Stimulated activated CD4-positive, alpha-beta T cell treated with anti-CD3 and anti-CD28 coated beads, Interleukin-2, amount 100 ng/mL, for 24 hours (primary cell): ENCODE measurements at regions not wholly inside any gene's neighbourhood (a gene's known extent, or its start where the extent isn't known, plus 50 kb on each side); places are given as distances from the start of the nearest gene placed in this dataset.
A peak's percentile ranks its signal among the peaks of the same experiment; 100 is the strongest.
"Not testable (repeated sequence)": the region's sequence is repeated elsewhere in the genome, so short reads cannot be mapped to it uniquely, and the experiment has no call there.

Experiments
- DNase-seq, 2 donors: peaks; one replicate each; pipeline ENCODE4 v3.0.0-alpha.2; 2020

GRCh38 chr7:142698429-142698828, 50.8 kb upstream of the PRSS1 start:
- DNase-seq, result no peak

DNA sequence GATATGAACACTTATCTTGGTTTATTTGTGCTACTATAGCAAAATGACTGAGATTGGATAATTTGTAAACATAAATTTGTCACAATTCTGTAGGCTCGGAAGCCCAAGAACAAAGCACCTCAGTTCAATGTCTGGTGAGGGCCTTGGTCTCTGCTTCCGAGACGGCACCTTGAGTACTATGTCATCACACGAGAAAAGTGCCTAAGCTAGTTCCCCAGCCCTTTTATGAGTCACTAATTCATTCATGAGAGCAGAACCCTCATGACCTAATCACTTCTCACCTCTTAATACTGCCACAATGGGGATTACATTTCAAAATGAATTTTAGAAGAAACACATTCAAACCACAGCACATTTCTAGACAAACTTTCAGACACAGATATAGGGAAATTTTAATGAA, 52.0 kb upstream of the PRSS1 start:
- DNase-seq, result no peak

DNA sequence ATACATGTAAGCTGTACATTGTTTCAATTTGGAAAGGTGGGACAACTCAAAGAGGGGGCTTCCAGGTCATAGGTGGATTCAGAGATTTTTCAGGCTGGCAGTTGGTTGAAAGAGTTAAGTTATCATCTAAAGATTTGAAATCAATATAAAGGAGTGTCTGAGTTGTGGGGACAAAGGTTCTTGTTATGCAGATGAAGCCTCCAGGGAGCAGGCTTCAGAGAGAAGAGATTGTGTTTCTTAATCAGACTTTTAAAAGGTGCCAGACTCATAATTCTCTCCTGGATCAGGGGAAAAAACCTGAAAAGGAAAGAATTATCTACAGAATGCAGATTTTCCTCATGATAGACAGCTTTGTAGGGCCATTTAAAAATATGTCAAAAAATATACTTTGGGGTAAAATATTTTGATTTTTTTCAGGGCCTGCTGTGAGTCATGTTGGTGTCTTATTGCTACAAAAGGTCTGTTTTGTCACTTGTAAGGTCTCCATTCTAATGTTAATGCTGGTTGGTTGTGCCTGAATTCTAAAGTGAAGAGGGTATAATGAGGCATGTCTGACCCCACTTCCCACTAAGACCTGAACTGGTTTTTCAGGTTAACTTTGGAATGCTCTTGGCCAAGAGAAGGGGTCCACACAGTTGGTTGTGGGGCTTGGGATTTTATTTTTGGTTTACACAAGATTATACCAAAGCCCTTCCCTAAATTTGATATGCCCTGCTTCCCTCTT, 52.7 kb upstream of the PRSS1 start:
- DNase-seq, result no peak

DNA sequence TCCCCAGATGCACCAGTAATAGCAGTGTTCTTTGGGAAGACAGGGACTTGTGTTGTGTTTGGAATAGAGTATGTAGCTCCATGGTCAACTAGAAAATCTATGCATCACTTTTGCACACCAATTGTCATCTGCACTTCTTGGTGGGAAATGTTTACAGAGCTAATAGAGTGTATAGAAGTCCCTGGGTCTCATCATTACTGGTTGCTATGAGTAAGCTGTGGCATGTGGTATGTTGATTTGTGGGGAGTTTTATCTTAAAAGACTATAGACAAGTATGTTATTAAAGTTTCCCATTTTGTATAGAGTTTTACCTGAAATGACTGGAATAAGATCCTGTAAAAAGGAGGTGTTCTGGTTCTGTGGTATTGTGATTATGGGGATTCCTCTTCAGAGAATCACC, 55.4 kb upstream of the PRSS1 start:
- DNase-seq, result no peak

DNA sequence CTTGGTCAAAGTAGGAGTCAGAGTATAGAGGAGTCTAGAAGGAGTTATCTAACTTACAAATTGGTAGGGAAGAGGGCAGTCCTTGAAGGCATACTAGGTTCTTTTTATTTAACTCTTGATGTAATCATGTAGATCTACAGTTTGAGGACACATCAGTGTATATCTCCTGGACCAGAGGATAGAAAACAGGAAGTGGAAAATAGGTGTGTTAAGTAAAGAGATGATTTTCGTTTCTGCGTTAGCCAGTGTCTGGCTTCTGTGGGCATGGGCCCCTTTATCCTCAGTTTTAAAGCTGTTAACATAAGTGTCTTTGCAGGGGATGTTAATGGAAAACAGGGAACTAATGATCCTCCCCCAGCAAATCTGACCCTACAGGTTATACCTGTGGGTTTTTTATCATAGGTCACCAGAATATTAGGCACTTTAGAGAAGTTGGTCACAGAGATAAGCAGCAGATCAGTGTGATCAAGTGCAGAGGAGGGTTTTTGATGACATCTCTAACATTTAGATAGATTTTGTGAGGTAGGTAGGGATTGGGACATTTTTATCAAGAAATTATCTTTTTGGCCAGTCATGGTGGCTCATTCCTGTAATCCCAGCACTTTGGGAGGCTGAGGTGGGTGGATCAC, 58.6 kb upstream of the PRSS1 start:
- no peak for DNase-seq

DNA sequence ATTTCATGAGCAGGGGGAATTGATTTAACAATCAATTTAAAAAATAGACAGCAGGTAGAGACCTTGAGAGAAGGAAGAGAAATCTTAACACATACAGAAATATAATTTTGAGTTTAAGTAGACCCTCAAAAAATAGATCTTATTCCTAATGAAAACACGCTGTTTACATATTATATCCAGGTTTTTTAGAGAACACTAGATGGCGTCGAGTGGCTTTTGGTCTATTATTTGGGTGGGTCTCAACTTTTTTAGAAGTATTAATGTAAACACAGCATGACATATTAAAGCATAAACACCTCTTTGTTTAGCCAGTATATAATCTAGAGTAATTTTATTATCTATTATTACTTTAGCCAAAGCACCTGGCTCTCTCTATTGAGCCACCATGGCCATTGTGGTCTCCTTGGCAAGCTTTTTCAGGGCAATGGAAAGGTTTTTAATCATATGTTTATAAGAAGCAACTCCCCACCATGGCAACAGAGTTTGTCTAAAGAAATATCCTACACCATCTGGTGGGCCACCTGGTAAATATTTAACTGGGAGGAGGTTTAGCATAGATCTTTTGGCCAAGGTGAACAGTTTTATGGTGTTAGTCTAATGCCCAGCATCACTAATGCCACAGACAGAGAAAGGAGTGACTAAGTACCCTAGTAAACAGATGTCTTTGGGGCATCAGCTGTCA, 59.7 kb upstream of the PRSS1 start:
- DNase-seq, result no peak

GRCh38 chr7:142685877-142686508, 63.3 kb upstream of the PRSS1 start:
- no peak for DNase-seq

GRCh38 chr7:142681314-142682092, 67.8 kb upstream of the PRSS1 start:
- DNase-seq, result no peak

DNA sequence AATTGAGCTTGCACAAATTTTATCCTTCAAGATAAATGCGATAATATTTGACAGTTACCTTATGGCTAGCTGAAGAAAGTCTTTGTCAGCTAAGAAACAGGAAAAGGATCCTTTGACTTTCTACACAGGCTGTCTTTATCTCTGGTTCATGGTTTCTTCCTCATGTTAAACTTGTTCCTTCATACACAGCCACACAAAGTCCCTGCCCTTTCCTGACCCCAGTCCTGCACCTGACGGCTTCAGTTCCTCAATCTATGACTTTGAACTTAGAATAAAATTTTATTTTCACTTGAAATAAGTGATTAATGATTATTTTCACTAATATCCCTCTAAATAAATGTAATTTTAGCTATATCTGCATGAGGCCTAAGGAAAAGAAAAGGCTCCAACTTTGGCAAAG, 77.8 kb upstream of the PRSS1 start:
- no peak for DNase-seq

DNA sequence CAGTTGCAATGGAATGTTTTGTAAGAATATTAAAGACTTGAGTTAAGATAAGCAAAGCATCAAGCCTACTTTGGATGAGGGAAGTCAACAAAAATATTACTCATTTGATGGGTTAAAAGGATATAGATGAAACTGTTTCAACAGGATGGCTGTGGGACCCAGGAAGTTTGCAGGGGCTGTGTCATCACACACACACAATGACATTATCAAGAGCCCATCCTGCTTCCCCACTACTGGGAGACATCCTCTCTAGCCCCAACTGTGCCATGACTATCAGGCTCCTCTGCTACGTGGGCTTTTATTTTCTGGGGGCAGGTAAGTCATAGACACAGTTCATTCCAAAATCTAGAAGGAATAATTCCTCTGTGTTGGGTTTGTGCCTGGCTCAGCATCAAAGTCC, 78.8 kb upstream of the PRSS1 start:
- DNase-seq, result no peak

DNA sequence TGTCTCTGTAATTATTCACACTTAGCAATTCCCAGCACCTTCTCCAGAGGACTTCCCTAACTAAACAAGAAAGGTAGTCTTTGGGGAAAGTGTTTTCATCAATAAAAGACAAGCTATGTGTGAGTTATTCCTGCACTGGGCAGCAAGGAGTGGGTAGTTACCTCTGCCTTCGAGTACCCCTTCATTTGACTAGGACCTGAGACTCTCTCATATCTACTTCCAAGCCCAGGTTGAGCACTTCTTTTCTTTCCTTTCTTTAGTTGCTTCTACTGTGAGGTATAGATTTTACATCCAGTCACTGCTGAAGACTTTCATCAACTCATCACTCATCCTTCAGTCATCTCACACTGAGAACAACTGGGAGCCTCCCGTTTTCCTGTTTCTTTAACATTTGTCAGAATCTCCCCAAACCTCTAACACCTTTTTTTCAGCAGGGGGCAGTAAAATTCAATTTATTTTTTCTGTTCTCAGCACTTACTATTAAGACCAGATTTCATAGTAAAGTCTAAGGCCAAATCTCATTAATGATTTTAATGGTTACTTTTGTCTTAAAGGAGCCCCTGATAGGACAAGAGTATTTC, 80.1 kb upstream of the PRSS1 start:
- no peak for DNase-seq

DNA sequence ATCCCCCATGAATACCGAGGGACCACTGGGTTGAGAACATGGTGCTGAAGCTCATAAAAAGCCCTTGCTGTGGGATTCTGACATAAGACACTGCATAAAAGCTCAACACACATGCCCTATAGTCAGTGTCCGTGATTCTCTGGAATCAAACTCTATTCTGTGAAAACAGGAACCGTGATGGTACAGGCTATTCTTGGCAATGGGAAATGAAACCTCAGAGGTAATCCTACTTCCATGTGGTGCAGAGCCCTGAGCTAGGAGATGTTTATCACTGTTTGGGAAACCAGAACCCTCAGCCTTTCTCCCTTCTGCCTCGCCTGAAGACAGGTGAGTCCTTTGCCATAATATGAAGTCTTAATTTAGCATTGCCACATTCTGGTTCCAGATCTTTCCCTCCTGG, 80.8 kb upstream of the PRSS1 start:
- DNase-seq, result no peak

- no peak for DNase-seq
Measured at GRCh38 chr7:142657376-142657775, 91.9 kb upstream of the PRSS1 start.

GRCh38 chr7:142654398-142654797, 94.9 kb upstream of the PRSS1 start:
- DNase-seq, result no peak

DNA sequence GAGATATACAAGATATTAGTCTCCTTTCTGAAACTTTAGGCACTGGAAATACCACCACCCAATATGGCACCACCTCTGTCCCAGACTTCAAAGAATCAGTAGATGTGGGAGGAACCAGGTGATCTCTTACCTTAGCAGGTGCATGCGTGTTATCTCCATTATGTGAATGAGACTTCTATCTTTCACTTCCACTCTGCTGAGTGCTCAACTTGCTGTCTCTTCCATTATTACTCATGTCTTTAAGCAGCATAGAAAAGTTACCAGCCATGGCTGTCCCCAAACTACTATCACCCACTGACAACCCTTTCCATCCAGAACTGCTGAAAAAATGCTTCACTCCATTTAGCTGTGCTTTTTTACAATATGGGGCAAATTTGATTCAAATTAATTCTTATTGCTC, 101.5 kb upstream of the PRSS1 start:
- DNase-seq, result no peak

DNA sequence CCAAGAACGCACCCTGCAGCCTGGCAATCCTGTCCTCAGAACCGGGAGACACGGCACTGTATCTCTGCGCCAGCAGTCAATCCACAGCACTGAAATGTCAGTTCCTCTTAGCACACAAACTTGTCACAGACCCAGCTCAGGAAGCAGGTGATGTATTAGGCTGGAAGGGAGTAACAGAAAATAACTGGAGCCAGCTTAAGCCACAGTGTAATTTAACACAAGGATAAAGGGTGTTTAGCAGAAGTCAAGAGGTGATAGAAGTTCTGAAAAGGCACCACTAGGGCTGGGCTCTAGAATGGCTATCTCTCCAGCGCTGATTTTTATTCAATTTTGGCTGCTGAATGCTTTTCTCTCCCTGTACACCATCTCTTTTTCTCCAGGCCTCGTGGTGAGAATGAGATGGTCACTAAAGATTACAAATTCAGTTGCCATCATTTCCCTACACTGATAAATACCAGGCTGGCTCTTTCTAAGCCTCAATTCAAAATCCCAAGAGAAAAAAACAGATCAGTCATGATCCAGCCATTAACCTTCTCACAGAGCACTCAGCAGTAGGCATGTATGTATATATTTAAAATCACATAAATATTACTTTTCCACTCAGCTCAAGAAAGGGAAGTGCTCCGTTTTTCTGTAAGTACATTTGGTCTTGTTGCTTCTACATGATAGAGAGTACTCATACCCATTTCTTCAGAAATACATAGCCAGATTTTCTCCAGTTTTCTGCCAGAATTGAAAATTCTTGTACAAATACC, 102.7 kb upstream of the PRSS1 start:
- DNase-seq, result no peak

- no peak for DNase-seq
Measured at GRCh38 chr7:142645777-142646176, 103.5 kb upstream of the PRSS1 start.

DNA sequence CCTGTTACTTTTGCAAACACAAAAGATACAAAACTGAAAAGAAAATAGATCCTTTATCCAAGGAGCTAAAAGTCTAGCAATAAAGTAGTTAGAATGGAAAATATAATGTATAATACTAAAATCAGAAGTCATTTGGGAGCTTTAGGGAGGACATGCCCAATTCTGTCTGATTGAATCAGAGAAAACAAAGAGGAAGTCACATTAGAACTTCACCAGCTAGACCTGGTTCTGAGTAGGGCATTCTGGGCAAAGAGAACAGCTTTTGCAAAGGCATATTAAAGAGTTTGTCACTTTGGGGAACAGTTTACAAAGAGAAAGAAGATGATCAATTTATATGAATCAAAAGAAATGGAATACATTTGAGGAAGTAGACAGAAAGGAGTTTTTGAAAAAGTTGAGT, 107.0 kb upstream of the PRSS1 start:
- DNase-seq, result no peak

- not testable (repeated sequence) for DNase-seq
Measured at GRCh38 chr7:142641252-142641651, 108.0 kb upstream of the PRSS1 start.

GRCh38 chr7:142638581-142638980, 110.7 kb upstream of the PRSS1 start:
- DNase-seq, result no peak

DNA sequence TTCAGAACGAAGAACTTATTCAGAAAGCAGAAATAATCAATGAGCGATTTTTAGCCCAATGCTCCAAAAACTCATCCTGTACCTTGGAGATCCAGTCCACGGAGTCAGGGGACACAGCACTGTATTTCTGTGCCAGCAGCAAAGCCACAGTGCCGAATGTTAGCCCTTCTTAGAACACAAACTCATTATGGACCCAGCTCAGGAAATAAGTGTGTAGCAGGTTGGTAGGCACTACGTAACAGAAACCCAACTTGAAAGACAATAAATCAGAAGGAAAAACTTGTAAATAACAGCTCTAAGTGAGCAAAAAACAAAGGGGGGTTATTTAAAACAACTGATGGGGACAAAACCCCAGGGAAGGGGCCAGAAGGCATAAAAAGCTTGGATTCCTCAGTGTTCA, 112.0 kb upstream of the PRSS1 start:
- no peak for DNase-seq

- DNase-seq, result peak; percentile 17 to 42
Measured at GRCh38 chr7:142636751-142637150, 112.5 kb upstream of the PRSS1 start.
